HG03457 (cell line): ENCODE measurements at regions not wholly inside any gene's neighbourhood (a gene's known extent, or its start where the extent isn't known, plus 50 kb on each side); places are given as distances from the start of the nearest gene placed in this dataset.

Experiments used
- ATAC-seq: cut with Tn5 transposase; IDR thresholded peaks from one replicate; pipeline ENCODE4 v1.9.1; 2021; ENCODE audit warnings: moderate number of reproducible peaks; ENCODE audit not compliant: unreplicated experiment

- no peak for ATAC-seq
Observed at GRCh38 chr2:222146488-222146887, 152.3 kb downstream of the PAX3 start.

- no peak for ATAC-seq
Observed at GRCh38 chr2:222142027-222142426, 156.8 kb downstream of the PAX3 start.

- no peak for ATAC-seq
Observed at GRCh38 chr2:222136106-222136630, 162.6 kb downstream of the PAX3 start.

DNA sequence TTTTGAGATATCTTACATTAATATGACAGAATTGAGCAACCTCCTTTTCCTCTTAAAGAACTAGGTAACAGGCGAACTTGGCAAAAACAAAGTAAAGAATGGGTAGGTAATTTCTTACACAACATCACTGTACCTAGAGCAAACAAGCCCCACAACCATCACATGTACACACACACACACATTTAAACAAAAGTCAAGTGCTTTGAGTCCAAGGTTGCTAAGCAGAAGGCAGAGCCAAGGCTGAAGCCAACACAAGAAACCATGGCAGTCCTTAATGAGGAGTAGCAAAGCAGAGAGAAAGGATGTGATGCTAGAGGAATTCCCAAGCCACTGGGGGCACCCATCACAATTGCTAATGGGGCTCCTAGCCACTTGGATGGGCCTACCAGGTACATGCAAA, 164.1 kb downstream of the PAX3 start:
- no peak for ATAC-seq

GRCh38 chr2:222133897-222134296, 164.9 kb downstream of the PAX3 start:
- no peak for ATAC-seq

- no peak for ATAC-seq
Observed at GRCh38 chr2:222130855-222131254, 167.9 kb downstream of the PAX3 start.

- ATAC-seq = no peak
Observed at GRCh38 chr2:222127660-222128059, 171.1 kb downstream of the PAX3 start.

GRCh38 chr2:222120933-222121332, 177.9 kb downstream of the PAX3 start:
- ATAC-seq = no peak

DNA sequence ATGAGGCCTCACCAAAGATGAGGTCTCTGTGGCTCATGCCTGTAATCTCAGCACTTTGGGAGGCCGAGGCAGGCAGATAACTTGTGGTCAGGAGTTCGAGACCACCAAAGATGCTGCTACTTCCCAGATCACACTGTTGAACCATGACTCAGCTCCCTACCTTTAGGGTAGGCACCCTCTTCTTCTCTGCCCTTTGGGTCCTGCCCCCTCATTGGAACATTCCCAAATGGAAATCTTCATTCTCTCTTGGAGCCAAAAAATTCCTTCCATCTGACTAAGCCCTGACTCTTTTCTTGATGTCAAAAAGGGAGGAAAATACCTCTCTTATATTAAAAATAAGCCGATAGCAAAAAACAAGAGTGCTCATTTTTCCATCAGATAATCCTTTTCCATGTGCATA, 183.5 kb downstream of the PAX3 start:
- no peak for ATAC-seq

- ATAC-seq = no peak
Observed at GRCh38 chr2:222108957-222109585, 189.7 kb downstream of the PAX3 start.

DNA sequence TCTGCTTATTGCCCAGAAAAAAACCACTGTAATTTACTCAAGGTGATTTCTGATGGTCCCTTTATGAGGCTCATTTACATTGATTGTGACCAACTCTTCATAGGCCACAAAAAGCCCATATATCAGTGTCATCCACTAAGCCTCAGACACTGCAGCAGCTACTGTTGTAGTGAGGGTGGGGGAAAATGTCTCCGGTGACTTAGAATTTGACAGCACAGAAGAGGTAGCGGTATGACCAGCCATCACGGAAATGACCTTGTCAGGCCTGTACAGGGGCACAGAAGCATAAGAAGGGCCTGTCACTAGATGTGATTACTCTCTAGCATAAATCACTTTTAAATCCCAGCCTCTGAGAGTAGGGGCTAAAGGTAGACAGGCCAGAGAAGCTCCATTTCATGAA, 190.3 kb downstream of the PAX3 start:
- no peak for ATAC-seq

- no peak for ATAC-seq
Observed at GRCh38 chr2:222105046-222105445, 193.8 kb downstream of the PAX3 start.

DNA sequence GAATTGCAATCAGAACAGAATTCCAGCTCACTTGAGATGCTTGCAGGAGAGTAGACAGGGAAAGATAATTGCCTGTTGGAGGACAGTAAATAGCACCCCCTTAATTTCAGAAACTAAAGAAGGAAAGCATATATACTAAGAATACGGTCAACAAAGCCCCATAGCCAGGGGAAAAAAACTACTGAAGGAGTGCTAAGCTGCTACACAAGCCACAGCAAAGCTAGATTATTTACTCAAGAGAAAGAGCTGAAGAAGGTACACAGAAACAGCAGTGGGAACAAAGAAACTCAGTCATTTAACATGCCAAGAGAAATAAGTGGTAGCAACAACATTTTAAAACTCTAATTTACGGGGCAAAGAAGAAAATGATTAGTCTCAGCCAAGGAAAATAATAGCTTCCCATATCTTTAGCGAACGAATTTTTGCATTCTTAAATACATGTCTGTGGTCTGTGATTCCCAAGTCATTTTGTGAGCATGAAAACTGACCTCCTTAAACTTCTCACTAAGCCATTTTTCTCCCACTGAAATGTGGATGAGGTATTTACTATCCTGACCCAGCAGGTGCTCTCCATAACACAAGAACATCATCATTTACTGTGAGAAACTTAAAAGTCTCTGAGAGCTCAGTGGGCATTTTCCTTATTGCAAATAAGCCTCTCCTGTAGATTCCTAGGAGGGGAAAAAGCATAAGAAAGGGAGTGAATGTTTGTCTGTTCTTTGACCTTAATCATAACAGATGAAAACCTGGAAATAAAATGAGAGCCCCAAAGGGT, 196.0 kb downstream of the PAX3 start:
- ATAC-seq = no peak

DNA sequence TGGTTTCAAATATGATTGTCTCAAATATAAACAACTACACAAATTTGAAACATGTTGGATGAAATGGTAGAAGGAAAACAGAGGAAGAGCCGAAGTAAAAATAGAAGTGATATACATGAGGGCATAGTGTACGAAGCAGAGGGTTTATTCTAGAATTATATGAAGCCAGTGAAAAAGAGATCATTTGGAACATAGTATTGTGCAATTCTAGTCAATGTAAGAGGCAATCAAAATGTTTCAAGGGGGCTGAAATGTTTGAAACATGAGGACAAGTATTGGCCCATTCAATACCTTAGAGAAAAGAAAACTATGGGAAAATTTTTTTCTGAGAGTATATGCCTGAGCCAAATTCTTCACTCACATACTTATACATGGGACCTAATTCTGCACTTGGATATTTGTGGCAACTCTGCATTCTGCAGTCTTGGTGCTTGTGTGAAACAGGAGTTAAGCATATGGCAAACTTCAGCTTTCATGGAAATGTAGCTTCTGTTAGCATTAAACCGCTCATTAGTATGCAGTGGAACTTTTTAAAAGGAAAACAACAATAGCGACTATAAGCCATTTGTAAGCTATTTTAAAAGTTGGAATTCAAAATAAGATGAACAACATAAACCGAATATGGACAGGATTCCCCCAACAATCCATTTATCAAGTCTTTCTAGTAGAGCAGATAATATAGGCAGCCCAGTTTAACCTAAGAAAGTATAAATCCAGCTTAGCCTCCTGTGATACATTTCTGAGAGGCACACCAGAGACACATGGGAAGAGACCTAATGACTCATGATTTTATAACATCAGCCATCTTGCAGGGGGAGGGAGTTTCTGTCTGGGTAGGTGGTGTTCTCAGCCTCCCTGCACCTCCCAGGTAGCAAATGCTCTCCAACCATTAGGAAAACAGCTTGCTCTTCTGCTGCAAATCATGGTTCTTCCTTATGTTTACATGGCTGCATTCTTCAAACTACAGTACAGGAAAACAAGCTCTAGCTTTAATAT, 197.8 kb downstream of the PAX3 start:
- no peak for ATAC-seq

DNA sequence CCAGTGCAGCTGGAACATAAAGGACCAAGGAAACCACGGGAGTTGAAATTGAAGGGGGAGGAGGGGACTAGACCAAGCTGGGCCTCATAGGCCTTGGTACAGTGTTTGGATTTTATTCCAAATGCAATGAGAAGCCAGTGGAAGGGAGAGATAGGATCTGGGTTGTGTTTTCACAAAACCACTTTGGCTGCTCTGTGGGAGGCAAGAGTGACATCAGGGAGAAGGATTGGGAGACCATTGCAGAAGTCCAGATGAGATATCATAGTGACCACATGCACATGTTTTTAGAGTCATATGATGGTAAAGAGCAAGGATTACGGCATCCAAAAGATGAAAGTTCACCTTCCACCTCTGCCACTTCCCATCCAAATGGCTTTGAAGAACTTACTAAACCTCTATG, 210.2 kb downstream of the PAX3 start:
- no peak for ATAC-seq

DNA sequence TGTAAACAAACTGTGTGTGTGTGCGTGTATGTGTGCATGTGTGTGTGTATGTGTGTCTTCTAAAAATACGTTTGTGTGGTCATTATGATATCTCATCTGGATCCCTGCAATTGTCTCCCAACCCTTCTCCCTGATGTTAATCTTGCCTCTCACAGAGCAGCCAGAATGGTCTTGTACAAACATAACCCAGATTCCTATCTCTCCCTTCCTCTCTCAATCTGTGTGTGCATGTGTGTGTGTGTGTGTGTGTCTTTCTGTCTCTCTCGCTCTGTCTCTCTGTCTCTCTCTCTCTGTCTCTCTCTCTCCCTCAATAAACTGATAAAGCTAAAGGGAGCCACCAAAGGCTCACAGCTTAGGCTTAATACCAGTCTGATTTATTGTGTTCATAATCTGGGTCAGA, 210.8 kb downstream of the PAX3 start:
- ATAC-seq = no peak

DNA sequence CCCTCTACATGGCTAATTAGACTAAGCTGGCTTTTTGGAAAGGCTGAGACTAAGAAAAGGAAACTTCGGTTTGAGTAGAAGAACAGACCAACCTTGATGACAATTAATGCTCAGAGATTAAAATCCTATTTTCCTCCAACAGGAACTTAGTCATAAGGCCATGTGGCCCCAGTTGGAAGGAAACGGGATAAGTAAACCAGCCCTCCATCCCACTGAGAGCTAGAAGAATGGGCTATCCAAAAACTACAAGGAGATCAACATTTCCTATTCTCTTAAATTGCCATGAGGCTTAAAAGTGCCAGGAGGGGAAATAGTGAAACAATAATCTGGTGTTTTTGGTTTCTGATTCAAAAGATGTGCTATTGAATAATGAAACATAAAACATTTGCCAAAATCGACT, 216.6 kb downstream of the PAX3 start:
- ATAC-seq = no peak

- no peak for ATAC-seq
Observed at GRCh38 chr2:222080141-222080540, 218.7 kb downstream of the PAX3 start.

GRCh38 chr2:222076973-222077690, 221.7 kb downstream of the PAX3 start:
- ATAC-seq = no peak

DNA sequence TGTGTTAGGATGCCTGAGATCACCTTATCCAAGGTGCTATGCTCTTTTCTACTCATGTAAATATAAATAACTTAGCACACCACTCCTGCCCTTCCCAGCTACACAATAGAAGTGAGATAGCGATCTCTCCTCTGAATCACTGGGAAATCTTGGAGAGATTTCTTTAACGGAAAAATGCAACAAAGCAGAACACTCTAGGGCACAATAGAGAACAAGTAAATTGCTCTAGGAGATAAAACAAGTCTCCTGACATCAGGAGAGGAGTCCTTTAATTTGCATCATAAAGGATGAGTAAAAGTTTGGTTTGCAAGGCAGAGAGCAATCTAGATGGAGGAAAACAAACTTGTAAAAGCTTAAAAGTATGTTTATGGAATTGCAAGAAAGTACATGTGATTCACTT, 224.1 kb downstream of the PAX3 start:
- ATAC-seq = no peak

- no peak for ATAC-seq
Observed at GRCh38 chr2:222071911-222072310, 226.9 kb downstream of the PAX3 start.
